ENCODE measurements at regions not wholly inside any gene's neighbourhood (a gene's known extent, or its start where the extent isn't known, plus 50 kb on each side); places are given as distances from the start of the nearest gene placed in this dataset.
A peak's percentile ranks its signal among the peaks of the same experiment; 100 is the strongest.

GRCh38 chr9:88741335-88741734, 206.4 kb downstream of the NXNL2 start:
- TF ChIP-seq MAZ (IDR thresholded peaks at IDR 0.05; ENCODE audit: borderline replicate concordance, low read depth, low read length) (no peak), RAD21 (IDR thresholded peaks at IDR 0.05; ENCODE audit: low read length) (peak; percentile 43; the same call in 1 of the 2 replicates), CTCF (conservative IDR thresholded peaks at IDR 0.05; ENCODE audit: low read depth, low read length) (peak; percentile 34; the same call in 1 of the 2 replicates)

Measured in IMR-90 (cell line).